ENCODE measurements at regions not wholly inside any gene's neighbourhood (a gene's known extent, or its start where the extent isn't known, plus 50 kb on each side); places are given as distances from the start of the nearest gene placed in this dataset.

GRCh38 chr15:68511073-68511991 is 67.5 kb upstream of the CORO2B start:
- Histone ChIP-seq H3K36me3 (ENCODE audit: insufficient read depth in 1 of 2, low read depth in 1 of 2) (no peaks in the 10 kb centered on the region), H3K27me3 (ENCODE audit: insufficient read depth in 3 of 3, low read length in 2 of 3) (peaks cover 0 to 9% (median 2%) of the 10 kb centered on the region in 3 donors), H3K27ac (no peak overlapping the region), H3K9me3 (no peaks in the 10 kb centered on the region), H3K4me3 (no peak overlapping the region), H3K4me1 (no peaks in the 10 kb centered on the region)
- DNase-seq: peak in 1 of 2 donors; percentile 35
- intact Hi-C loops (cut with DNase I): no loop called here
- peak in 3 of 4 donors; percentile 49 to 55 (median 49) for ATAC-seq
- WGBS, 3 donors: 59 to 64% (median 62%) methylated on average over 12 of the region's 12 CpGs
- TF ChIP-seq, protein P1, sequence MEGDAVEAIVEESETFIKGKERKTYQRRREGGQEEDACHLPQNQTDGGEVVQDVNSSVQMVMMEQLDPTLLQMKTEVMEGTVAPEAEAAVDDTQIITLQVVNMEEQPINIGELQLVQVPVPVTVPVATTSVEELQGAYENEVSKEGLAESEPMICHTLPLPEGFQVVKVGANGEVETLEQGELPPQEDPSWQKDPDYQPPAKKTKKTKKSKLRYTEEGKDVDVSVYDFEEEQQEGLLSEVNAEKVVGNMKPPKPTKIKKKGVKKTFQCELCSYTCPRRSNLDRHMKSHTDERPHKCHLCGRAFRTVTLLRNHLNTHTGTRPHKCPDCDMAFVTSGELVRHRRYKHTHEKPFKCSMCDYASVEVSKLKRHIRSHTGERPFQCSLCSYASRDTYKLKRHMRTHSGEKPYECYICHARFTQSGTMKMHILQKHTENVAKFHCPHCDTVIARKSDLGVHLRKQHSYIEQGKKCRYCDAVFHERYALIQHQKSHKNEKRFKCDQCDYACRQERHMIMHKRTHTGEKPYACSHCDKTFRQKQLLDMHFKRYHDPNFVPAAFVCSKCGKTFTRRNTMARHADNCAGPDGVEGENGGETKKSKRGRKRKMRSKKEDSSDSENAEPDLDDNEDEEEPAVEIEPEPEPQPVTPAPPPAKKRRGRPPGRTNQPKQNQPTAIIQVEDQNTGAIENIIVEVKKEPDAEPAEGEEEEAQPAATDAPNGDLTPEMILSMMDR (IDR thresholded peaks at IDR 0.05): no peak

DNA sequence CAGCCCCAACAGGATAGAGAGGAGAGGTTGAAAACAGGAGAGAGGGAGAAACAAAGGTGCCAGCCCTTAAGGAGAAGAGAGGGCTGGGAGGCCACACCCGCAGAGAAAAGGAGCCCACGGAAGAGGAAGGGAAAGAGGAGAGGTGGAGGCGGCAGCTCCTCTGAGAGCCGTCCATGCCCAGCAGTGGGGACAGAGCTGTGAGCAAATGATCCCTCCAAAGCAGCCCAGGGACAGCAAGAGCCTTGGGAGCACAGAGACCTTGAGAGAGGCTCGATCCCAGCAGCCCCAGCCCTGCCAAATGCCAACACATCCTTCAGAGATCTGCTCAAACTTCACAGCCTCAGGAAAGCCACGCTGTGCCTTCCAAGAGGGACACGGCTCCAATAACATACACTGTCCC is 66.7 kb upstream of the CORO2B start:
- intact Hi-C loops (cut with DNase I): no loop called here
- ATAC-seq: no peak

GRCh38 chr15:68512598-68512997 is 66.2 kb upstream of the CORO2B start:
- ATAC-seq: no peak
- 78 to 82% (median 80%) methylated on average over 3 of the region's 3 CpGs for WGBS, 3 donors
- intact Hi-C loops (cut with DNase I): no loop called here
- TF ChIP-seq, protein P1 (IDR thresholded peaks at IDR 0.05): no peak
- Histone ChIP-seq H3K4me1 (no peaks in the 10 kb centered on the region), H3K36me3 (ENCODE audit: insufficient read depth in 1 of 2, low read depth in 1 of 2) (no peaks in the 10 kb centered on the region), H3K27ac (no peak overlapping the region), H3K27me3 (ENCODE audit: insufficient read depth in 3 of 3, low read length in 2 of 3) (peaks cover 0 to 7% (median 2%) of the 10 kb centered on the region in 3 donors), H3K4me3 (no peak overlapping the region), H3K9me3 (no peaks in the 10 kb centered on the region)
- DNase-seq: no peak

More for the DNA sequence above, 66.7 kb upstream of the CORO2B start:
- DNase-seq: no peak
- 72 to 81% (median 75%) methylated on average over 7 of the region's 7 CpGs for WGBS, 3 donors
- H3K4me3 ChIP-seq: no peak overlapping the region
- H3K27ac ChIP-seq: no peak overlapping the region
- peaks cover 0 to 9% (median 2%) of the 10 kb centered on the region in 3 donors for H3K27me3 ChIP-seq (ENCODE audit: insufficient read depth in 3 of 3, low read length in 2 of 3)
- H3K36me3 ChIP-seq (ENCODE audit: insufficient read depth in 1 of 2, low read depth in 1 of 2): no peaks in the 10 kb centered on the region
- H3K4me1 ChIP-seq: no peaks in the 10 kb centered on the region
- H3K9me3 ChIP-seq: no peaks in the 10 kb centered on the region
- TF ChIP-seq, protein P1 (IDR thresholded peaks at IDR 0.05): no peak

DNA sequence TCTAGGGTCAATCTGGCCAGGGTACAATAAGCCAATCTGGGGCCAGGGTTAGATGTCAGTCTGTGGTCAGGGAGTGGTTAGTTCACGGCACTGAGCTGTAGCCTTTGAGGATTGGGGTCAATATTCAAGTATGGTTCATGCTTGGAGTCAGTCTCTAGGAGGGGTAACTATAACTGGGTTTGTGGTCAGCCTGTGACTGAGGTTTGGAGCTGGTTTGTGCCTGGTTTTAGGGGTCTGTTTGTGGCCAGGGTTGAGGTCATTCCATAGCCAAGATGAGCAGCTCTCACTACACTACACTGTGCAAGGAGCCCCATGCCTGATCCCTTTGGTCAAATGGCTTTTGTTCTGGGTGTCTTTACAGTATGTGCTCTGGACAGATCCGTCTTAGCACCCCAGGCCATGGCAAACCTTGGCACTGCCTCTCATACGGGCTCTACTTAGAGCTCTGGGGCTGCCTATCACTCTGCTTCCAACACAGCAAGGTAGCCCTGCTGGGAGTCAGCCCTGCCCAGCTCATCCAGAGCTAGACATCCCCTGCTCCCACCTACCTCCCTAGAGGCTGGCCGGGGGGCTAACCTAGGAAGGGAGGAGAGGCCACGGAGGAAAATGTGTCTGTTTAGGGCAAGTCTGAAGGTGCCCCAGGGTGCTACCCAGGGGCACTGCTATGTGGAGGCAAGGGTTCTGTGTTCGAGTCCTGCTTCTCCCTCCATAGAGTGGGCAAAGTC is 63.3 kb upstream of the CORO2B start:
- Histone ChIP-seq H3K36me3 (ENCODE audit: insufficient read depth in 1 of 2, low read depth in 1 of 2) (no peaks in the 10 kb centered on the region), H3K27me3 (ENCODE audit: insufficient read depth in 3 of 3, low read length in 2 of 3) (peaks cover 0 to 6% (median 0%) of the 10 kb centered on the region in 3 donors), H3K27ac (no peak overlapping the region), H3K9me3 (no peaks in the 10 kb centered on the region), H3K4me3 (no peak overlapping the region), H3K4me1 (no peaks in the 10 kb centered on the region)
- ATAC-seq (no peak), DNase-seq (no peak)
- intact Hi-C loops (cut with DNase I): no loop called here
- TF ChIP-seq, protein P1 (IDR thresholded peaks at IDR 0.05): no peak
- WGBS, 3 donors: 86 to 91% (median 89%) methylated on average over 6 of the region's 6 CpGs

Measured in psoas muscle (tissue), 7 donors.